Fibroblast of skin of left biceps (primary cell): ENCODE measurements at regions not wholly inside any gene's neighbourhood (a gene's known extent, or its start where the extent isn't known, plus 50 kb on each side); places are given as distances from the start of the nearest gene placed in this dataset.
"Not testable (repeated sequence)": the region's sequence is repeated elsewhere in the genome, so short reads cannot be mapped to it uniquely, and the experiment has no call there.

ENCODE experiments used
- DNase-seq, 2 experiments: peaks; one replicate each; pipeline ENCODE4 v3.0.0-alpha.2; 2013; ENCODE audit warnings: low read depth in 2 of 2

- DNase-seq: not testable (repeated sequence)
Observed at GRCh38 chr6:141969768-141970415, 162.8 kb upstream of the GJE1 start.

GRCh38 chr6:141969201-141969600 is 163.5 kb upstream of the GJE1 start:
- no peak for DNase-seq

- DNase-seq: no peak
Observed at GRCh38 chr6:141968632-141969031, 164.1 kb upstream of the GJE1 start.

- no peak for DNase-seq
Observed at GRCh38 chr6:141965016-141965545, 167.6 kb upstream of the GJE1 start.

GRCh38 chr6:141963543-141964295 is 169.0 kb upstream of the GJE1 start:
- DNase-seq: no peak

GRCh38 chr6:141957271-141957670 is 175.5 kb upstream of the GJE1 start:
- no peak for DNase-seq

- DNase-seq: no peak
Observed at GRCh38 chr6:141956868-141957267, 175.9 kb upstream of the GJE1 start.

- DNase-seq: no peak
Observed at GRCh38 chr6:141956046-141956761, 176.5 kb upstream of the GJE1 start.

- no peak for DNase-seq
Observed at GRCh38 chr6:141953072-141953471, 179.7 kb upstream of the GJE1 start.

GRCh38 chr6:141946502-141946901 is 186.2 kb upstream of the GJE1 start:
- DNase-seq: no peak

- DNase-seq: no peak
Observed at GRCh38 chr6:141938664-141939063, 194.1 kb upstream of the GJE1 start.

- DNase-seq: no peak
Observed at GRCh38 chr6:141932685-141933084, 200.0 kb upstream of the GJE1 start.

GRCh38 chr6:141926200-141926900 is 206.4 kb upstream of the GJE1 start:
- not testable (repeated sequence) for DNase-seq

- no peak for DNase-seq
Observed at GRCh38 chr6:141925001-141925400, 207.7 kb upstream of the GJE1 start.

- no peak for DNase-seq
Observed at GRCh38 chr6:141922898-141923297, 209.8 kb upstream of the GJE1 start.

- not testable (repeated sequence) for DNase-seq
Observed at GRCh38 chr6:141916682-141917505, 215.8 kb upstream of the GJE1 start.

- DNase-seq: no peak
Observed at GRCh38 chr6:141914646-141915045, 218.1 kb upstream of the GJE1 start.

- no peak for DNase-seq
Observed at GRCh38 chr6:141906569-141907080, 226.1 kb upstream of the GJE1 start.

- no peak for DNase-seq
Observed at GRCh38 chr6:141890661-141891060, 242.1 kb upstream of the GJE1 start.

- no peak for DNase-seq
Observed at GRCh38 chr6:141884850-141885249, 247.9 kb upstream of the GJE1 start.

GRCh38 chr6:141878686-141879085 is 254.0 kb upstream of the GJE1 start:
- DNase-seq: no peak
